ENCODE measurements at regions not wholly inside any gene's neighbourhood (a gene's known extent, or its start where the extent isn't known, plus 50 kb on each side); places are given as distances from the start of the nearest gene placed in this dataset.

DNA sequence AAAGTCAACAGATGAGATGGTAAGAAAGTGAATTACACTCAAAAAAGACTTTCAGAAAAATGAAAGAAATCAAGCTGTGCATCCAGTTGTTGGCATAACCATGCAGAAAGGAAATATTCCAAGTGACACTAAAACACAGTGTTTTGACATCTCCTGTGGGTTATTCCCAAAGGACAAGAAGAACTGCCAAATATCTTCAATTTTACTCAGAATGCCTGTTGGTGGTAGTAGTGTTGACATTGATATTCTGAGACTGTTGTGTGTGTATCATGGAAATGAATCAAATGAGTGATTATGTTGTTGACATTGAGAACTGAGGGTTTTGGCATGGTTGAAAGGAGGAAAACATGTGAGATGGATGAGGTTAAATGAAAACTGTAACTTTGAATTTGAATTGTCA lies 196.9 kb downstream of the SH2D4B start:
- Histone ChIP-seq H3K36me3 (ENCODE audit: control insufficient read depth, insufficient read depth, low read length) (no peaks in the 10 kb centered on the region), H2BK15ac (ENCODE audit: low read depth, low read length) (no peak overlapping the region), H4K20me1 (ENCODE audit: insufficient read depth, low read length) (no peaks in the 10 kb centered on the region), H2BK120ac (ENCODE audit: low read depth, low read length) (no peak overlapping the region), H3K9me1 (ENCODE audit: insufficient read depth, low read length) (no peaks in the 10 kb centered on the region), H3K4me1 (ENCODE audit: control insufficient read depth, insufficient read depth, low read length) (no peaks in the 10 kb centered on the region), H4K91ac (ENCODE audit: insufficient read depth, low read depth, low read length) (no peak overlapping the region), H3K23ac (ENCODE audit: low read depth, low read length) (no peak overlapping the region), H3K18ac (ENCODE audit: low read depth, low read length) (no peak overlapping the region), H3K4me3 (ENCODE audit: insufficient read depth, low read depth, low read length) (no peak overlapping the region), H4K5ac (ENCODE audit: low read depth, low read length) (no peak overlapping the region), H2AFZ (replicated peaks; ENCODE audit: low read length, poor library complexity) (no peak overlapping the region), H3K27ac (ENCODE audit: insufficient read depth, low read length) (no peak overlapping the region), H3K9me3 (ENCODE audit: control insufficient read depth, insufficient read depth, low read length) (peaks cover 6% of the 10 kb centered on the region), H3K79me1 (ENCODE audit: low read depth in 1 of 2, low read length in 2 of 2) (no peaks in the 10 kb centered on the region), H3K4me2 (ENCODE audit: low read depth, low read length) (no peak overlapping the region), H4K8ac (ENCODE audit: low read depth in 2 of 2, low read length in 2 of 2) (no peak overlapping the region), H2BK5ac (ENCODE audit: low read depth, low read length, poor library complexity, severe bottlenecking) (no peak overlapping the region), H2AK5ac (ENCODE audit: low read depth, low read length) (no peak overlapping the region), H3K27me3 (ENCODE audit: control insufficient read depth, insufficient read depth, low read length) (no peaks in the 10 kb centered on the region), H3K9ac (ENCODE audit: low read depth, low read length) (no peak overlapping the region), H3K56ac (ENCODE audit: extremely low read depth, insufficient read depth, low read length) (no peak overlapping the region), H3K14ac (replicated peaks; ENCODE audit: low read depth, low read length) (no peak overlapping the region), H2AK9ac (replicated peaks; ENCODE audit: low read depth, low read length, poor library complexity) (no peak overlapping the region), H3K4ac (ENCODE audit: low read depth, low read length) (no peak overlapping the region), H2BK20ac (ENCODE audit: low read depth, low read length) (no peak overlapping the region)
- CTCF ChIA-PET = no interaction called here
- no peak for TF ChIP-seq BHLHE40 (IDR thresholded peaks at IDR 0.05; ENCODE audit: low read depth, low read length)
- TF ChIP-seq MAZ (IDR thresholded peaks at IDR 0.05; ENCODE audit: borderline replicate concordance, low read depth, low read length) = no peak
- no peak for TF ChIP-seq NFE2L2 (IDR thresholded peaks at IDR 0.05; ENCODE audit: low read depth, low read length)
- no peak for TF ChIP-seq SMC3 (IDR thresholded peaks at IDR 0.05; ENCODE audit: low read depth, low read length)
- TF ChIP-seq CHD1 (IDR thresholded peaks at IDR 0.05; ENCODE audit: low read depth, low read length) = no peak
- no peak for TF ChIP-seq MAFK (IDR thresholded peaks at IDR 0.05; ENCODE audit: low read depth, low read length)
- no peak for TF ChIP-seq RCOR1 (IDR thresholded peaks at IDR 0.05; ENCODE audit: insufficient replicate concordance, low read length)
- no peak for TF ChIP-seq CEBPB (IDR thresholded peaks at IDR 0.05; ENCODE audit: low read depth, low read length)
- no peak for TF ChIP-seq MXI1 (IDR thresholded peaks at IDR 0.05; ENCODE audit: borderline replicate concordance, low read depth, low read length)
- no peak for TF ChIP-seq POLR2A (IDR thresholded peaks at IDR 0.05; ENCODE audit: low read depth, low read length)
- TF ChIP-seq, protein P1, sequence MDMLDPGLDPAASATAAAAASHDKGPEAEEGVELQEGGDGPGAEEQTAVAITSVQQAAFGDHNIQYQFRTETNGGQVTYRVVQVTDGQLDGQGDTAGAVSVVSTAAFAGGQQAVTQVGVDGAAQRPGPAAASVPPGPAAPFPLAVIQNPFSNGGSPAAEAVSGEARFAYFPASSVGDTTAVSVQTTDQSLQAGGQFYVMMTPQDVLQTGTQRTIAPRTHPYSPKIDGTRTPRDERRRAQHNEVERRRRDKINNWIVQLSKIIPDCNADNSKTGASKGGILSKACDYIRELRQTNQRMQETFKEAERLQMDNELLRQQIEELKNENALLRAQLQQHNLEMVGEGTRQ (IDR thresholded peaks at IDR 0.05; ENCODE audit: low read depth, low read length) = no peak
- no peak for TF ChIP-seq FOS (IDR thresholded peaks at IDR 0.05; ENCODE audit: low read depth, low read length)
- no peak for TF ChIP-seq RFX5 (IDR thresholded peaks at IDR 0.05; ENCODE audit: low read depth, low read length)
- TF ChIP-seq, protein P2, sequence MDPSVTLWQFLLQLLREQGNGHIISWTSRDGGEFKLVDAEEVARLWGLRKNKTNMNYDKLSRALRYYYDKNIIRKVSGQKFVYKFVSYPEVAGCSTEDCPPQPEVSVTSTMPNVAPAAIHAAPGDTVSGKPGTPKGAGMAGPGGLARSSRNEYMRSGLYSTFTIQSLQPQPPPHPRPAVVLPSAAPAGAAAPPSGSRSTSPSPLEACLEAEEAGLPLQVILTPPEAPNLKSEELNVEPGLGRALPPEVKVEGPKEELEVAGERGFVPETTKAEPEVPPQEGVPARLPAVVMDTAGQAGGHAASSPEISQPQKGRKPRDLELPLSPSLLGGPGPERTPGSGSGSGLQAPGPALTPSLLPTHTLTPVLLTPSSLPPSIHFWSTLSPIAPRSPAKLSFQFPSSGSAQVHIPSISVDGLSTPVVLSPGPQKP (IDR thresholded peaks at IDR 0.05; ENCODE audit: borderline replicate concordance, low read depth, low read length) = no peak
- no peak for TF ChIP-seq RAD21 (IDR thresholded peaks at IDR 0.05; ENCODE audit: low read length)
- no peak for ATAC-seq (ENCODE audit: low read depth)
- no TSS peak for BruUV-seq (replicated peaks)
- no peak for DNase-seq
- intact Hi-C loops (cut with micrococcal nuclease) = no loop called here
- in situ Hi-C loops (cut with MboI; ENCODE audit: low sequenced_read_pairs) = no loop called here
- dilution Hi-C loops (cut with HindIII; ENCODE audit: low sequenced_read_pairs, unreplicated experiment) = no loop called here
- POLR2A ChIA-PET (ENCODE audit: unreplicated experiment) = no interaction called here

All from IMR-90 (cell line).